HL-60 (cell line): ENCODE measurements at regions not wholly inside any gene's neighbourhood (a gene's known extent, or its start where the extent isn't known, plus 50 kb on each side); places are given as distances from the start of the nearest gene placed in this dataset.
"Not testable (repeated sequence)": the region's sequence is repeated elsewhere in the genome, so short reads cannot be mapped to it uniquely, and the experiment has no call there.

Source experiments
- DNase-seq, 2 experiments: peaks; one replicate each; pipeline ENCODE4 v3.0.0-alpha.2; 2010 to 2020; ENCODE audit warnings: low read depth in 1 of 2, low spot score in 1 of 2
- H3K27ac ChIP-seq: fragments of 250-450 bp; sonication (Bioruptor Pico); replicated peaks from 2 replicates; pipeline ENCODE4 v1.5.1; 2020; ENCODE audit warnings: mild to moderate bottlenecking, moderate library complexity
- H3K27me3 ChIP-seq: fragments of 250-450 bp; sonication (Bioruptor Pico); 2 replicates; pipeline ENCODE4 v1.5.1; 2021; ENCODE audit warnings: mild to moderate bottlenecking, moderate library complexity; ENCODE audit not compliant: insufficient read depth, poor library complexity, severe bottlenecking
- H3K4me3 ChIP-seq: replicated peaks from 2 replicates; pipeline ENCODE4 v1.5.1; 2011; ENCODE audit warnings: mild to moderate bottlenecking, control low read depth, low read length; ENCODE audit not compliant: insufficient read depth
- GABPA ChIP-seq: IDR thresholded peaks from 2 replicates; pipeline ENCODE4 v1.6.1; 2012; ENCODE audit warnings: low read depth
- POLR2AphosphoS5 ChIP-seq: IDR thresholded peaks from 2 replicates; pipeline ENCODE4 v1.6.1; 2012; ENCODE audit warnings: low read depth
- REST ChIP-seq: IDR thresholded peaks from 2 replicates; pipeline ENCODE4 v1.6.1; 2012; ENCODE audit warnings: low read depth; ENCODE audit not compliant: insufficient replicate concordance
- SPI1 ChIP-seq: IDR thresholded peaks from 2 replicates; pipeline ENCODE4 v1.6.1; 2012; ENCODE audit warnings: low read depth, mild to moderate bottlenecking, borderline replicate concordance
- TF ChIP-seq, protein P1 (sequence below): IDR thresholded peaks from one replicate; pipeline ENCODE4 v1.5.1; 2011; ENCODE audit warnings: low read length, control low read depth, inconsistent platforms; ENCODE audit not compliant: insufficient read depth

DNA sequence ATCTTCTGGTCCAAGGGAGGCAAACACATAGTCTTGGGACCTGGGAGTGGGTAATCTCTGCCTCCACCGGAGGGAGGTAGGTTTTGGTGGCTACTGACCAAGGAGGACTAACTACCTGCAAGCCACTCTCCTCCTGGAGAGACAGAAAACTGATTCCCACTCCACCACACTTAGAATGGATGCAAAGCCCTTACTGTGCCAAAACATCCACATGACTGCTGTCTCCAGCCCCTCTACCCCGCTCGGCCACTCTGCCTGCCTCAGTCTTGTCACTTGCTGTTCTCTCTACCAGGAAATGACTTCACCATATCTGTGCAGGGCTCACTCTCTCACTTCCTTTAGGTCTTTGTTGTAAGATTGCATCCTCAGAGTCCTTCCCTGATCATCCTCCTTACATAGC lies 129.5 kb upstream of the ARG1 start:
- Histone ChIP-seq H3K27me3 (no peaks in the 10 kb centered on the region), H3K4me3 (no peak overlapping the region), H3K27ac (no peak overlapping the region)
- TF ChIP-seq GABPA: no peak
- TF ChIP-seq POLR2AphosphoS5: no peak
- TF ChIP-seq, protein P1, sequence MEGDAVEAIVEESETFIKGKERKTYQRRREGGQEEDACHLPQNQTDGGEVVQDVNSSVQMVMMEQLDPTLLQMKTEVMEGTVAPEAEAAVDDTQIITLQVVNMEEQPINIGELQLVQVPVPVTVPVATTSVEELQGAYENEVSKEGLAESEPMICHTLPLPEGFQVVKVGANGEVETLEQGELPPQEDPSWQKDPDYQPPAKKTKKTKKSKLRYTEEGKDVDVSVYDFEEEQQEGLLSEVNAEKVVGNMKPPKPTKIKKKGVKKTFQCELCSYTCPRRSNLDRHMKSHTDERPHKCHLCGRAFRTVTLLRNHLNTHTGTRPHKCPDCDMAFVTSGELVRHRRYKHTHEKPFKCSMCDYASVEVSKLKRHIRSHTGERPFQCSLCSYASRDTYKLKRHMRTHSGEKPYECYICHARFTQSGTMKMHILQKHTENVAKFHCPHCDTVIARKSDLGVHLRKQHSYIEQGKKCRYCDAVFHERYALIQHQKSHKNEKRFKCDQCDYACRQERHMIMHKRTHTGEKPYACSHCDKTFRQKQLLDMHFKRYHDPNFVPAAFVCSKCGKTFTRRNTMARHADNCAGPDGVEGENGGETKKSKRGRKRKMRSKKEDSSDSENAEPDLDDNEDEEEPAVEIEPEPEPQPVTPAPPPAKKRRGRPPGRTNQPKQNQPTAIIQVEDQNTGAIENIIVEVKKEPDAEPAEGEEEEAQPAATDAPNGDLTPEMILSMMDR: no peak
- TF ChIP-seq SPI1: no peak
- TF ChIP-seq REST: no peak
- no peak for DNase-seq

DNA sequence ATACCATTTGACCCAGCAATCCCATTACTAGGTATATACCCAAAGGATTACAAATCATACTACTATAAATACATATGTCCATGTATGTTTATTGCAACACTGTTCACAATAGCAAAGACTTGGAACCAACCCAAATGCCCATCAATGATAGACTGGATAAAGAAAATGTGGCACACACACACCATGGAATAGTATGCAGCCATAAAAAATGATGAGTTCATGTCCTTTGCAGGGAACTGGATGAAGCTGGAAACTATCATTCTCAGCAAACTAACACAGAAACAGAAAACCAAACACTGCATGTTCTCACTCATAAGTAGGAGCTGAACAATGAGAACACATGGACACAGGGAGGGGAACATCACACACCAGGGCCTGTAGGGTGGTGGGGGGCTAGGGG lies 127.7 kb upstream of the ARG1 start:
- H3K4me3 ChIP-seq, H3K27me3 ChIP-seq, H3K27ac ChIP-seq, DNase-seq: not testable (repeated sequence)

DNA sequence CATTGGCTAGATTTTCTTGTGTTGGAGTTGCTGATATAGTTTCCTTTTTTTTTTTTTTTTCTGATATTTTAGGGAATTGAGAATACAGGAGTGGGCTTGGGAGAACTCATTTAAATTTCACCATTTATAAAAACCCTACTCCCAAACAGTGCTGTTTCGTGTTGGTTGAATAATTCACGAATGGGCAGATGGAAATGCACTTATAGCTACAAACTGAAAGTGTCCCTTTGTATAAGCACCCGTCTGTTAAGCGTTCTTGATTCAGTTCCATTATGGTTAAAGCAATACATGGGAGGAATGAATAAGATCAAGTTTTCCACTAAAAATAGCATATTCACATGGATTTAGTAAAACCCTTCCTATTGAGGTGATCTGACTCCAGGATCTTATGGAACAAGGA lies 122.2 kb upstream of the ARG1 start:
- H3K27ac ChIP-seq: no peak overlapping the region
- TF ChIP-seq REST (no peak), SPI1 (no peak)
- H3K4me3 ChIP-seq: no peak overlapping the region
- H3K27me3 ChIP-seq: no peaks in the 10 kb centered on the region
- no peak for DNase-seq

GRCh38 chr6:131451321-131452144 lies 121.5 kb upstream of the ARG1 start:
- TF ChIP-seq REST (no peak), GABPA (no peak), SPI1 (no peak), POLR2AphosphoS5 (no peak)
- TF ChIP-seq, protein P1: no peak

More at GRCh38 chr6:131451321-131452144, 121.5 kb upstream of the ARG1 start:
- no peaks in the 10 kb centered on the region for H3K27me3 ChIP-seq
- DNase-seq: no peak
- H3K4me3 ChIP-seq: no peak overlapping the region
- no peak overlapping the region for H3K27ac ChIP-seq
